Skin epidermis (tissue), 12 donors: ENCODE measurements at regions not wholly inside any gene's neighbourhood (a gene's known extent, or its start where the extent isn't known, plus 50 kb on each side); places are given as distances from the start of the nearest gene placed in this dataset.

ENCODE experiments used
- H3K27ac ChIP-seq, 21 experiments: fragments of 200-600 bp; sonication (generic) in 11 of 21; one replicate each; pipeline ENCODE4 v1.5.0; 2020; ENCODE audit warnings: mild to moderate bottlenecking in 3 of 21, inconsistent platforms in 2 of 21, moderate library complexity in 2 of 21
- H3K4me3 ChIP-seq, 7 experiments: fragments of 200-600 bp; sonication (generic) in 2 of 7; one replicate each; pipeline ENCODE4 v1.5.0; 2020; ENCODE audit warnings: inconsistent platforms in 2 of 7, mild to moderate bottlenecking in 2 of 7, moderate library complexity in 1 of 7

- Histone ChIP-seq H3K4me3 (no peak overlapping the region), H3K27ac (no peak overlapping the region)
Observed at GRCh38 chr1:232489256-232489655, 140.7 kb downstream of the SIPA1L2 start.

GRCh38 chr1:232487236-232487635 is 142.7 kb downstream of the SIPA1L2 start:
- H3K27ac ChIP-seq = peak overlapping the region in 3 of 21 experiments; percentile 16 to 48 (median 17)
- H3K4me3 ChIP-seq = no peak overlapping the region

GRCh38 chr1:232486454-232487207 is 143.3 kb downstream of the SIPA1L2 start:
- peak overlapping the region in 3 of 21 experiments; percentile 16 to 48 (median 17) for H3K27ac ChIP-seq
- no peak overlapping the region for H3K4me3 ChIP-seq

- H3K4me3 ChIP-seq = no peak overlapping the region
- peak overlapping the region in 1 of 21 experiments; percentile 28 for H3K27ac ChIP-seq
Observed at GRCh38 chr1:232486006-232486405, 143.9 kb downstream of the SIPA1L2 start.

GRCh38 chr1:232484856-232485255 is 145.1 kb downstream of the SIPA1L2 start:
- H3K4me3 ChIP-seq = no peak overlapping the region
- H3K27ac ChIP-seq = no peak overlapping the region

- H3K27ac ChIP-seq = no peak overlapping the region
- H3K4me3 ChIP-seq = no peak overlapping the region
Observed at GRCh38 chr1:232483826-232484225, 146.1 kb downstream of the SIPA1L2 start.

- no peak overlapping the region for H3K27ac ChIP-seq
- no peak overlapping the region for H3K4me3 ChIP-seq
Observed at GRCh38 chr1:232481091-232481490, 148.8 kb downstream of the SIPA1L2 start.

GRCh38 chr1:232477728-232478127 is 152.2 kb downstream of the SIPA1L2 start:
- Histone ChIP-seq H3K27ac (peak overlapping the region in 1 of 21 experiments; percentile 15), H3K4me3 (no peak overlapping the region)

GRCh38 chr1:232476538-232476950 is 153.4 kb downstream of the SIPA1L2 start:
- H3K4me3 ChIP-seq = no peak overlapping the region
- no peak overlapping the region for H3K27ac ChIP-seq

- no peak overlapping the region for H3K27ac ChIP-seq
- H3K4me3 ChIP-seq = no peak overlapping the region
Observed at GRCh38 chr1:232474826-232475225, 155.1 kb downstream of the SIPA1L2 start.

GRCh38 chr1:232473900-232474299 is 156.0 kb downstream of the SIPA1L2 start:
- peak overlapping the region in 1 of 21 experiments; percentile 40 for H3K27ac ChIP-seq
- H3K4me3 ChIP-seq = no peak overlapping the region

GRCh38 chr1:232473324-232473723 is 156.6 kb downstream of the SIPA1L2 start:
- no peak overlapping the region for H3K4me3 ChIP-seq
- H3K27ac ChIP-seq = peak overlapping the region in 4 of 21 experiments; percentile 3 to 40 (median 21)

GRCh38 chr1:232472485-232473041 is 157.4 kb downstream of the SIPA1L2 start:
- H3K27ac ChIP-seq = peak overlapping the region in 3 of 21 experiments; percentile 20 to 40 (median 38)
- no peak overlapping the region for H3K4me3 ChIP-seq

- Histone ChIP-seq H3K4me3 (no peak overlapping the region), H3K27ac (peak overlapping the region in 1 of 21 experiments; percentile 5)
Observed at GRCh38 chr1:232471250-232471649, 158.7 kb downstream of the SIPA1L2 start.

GRCh38 chr1:232470711-232471110 is 159.2 kb downstream of the SIPA1L2 start:
- no peak overlapping the region for H3K27ac ChIP-seq
- H3K4me3 ChIP-seq = no peak overlapping the region

GRCh38 chr1:232468249-232468648 is 161.7 kb downstream of the SIPA1L2 start:
- Histone ChIP-seq H3K27ac (no peak overlapping the region), H3K4me3 (no peak overlapping the region)

- no peak overlapping the region for H3K27ac ChIP-seq
Observed at GRCh38 chr1:232467073-232467760, 162.7 kb downstream of the SIPA1L2 start.

GRCh38 chr1:232464325-232464724 is 165.6 kb downstream of the SIPA1L2 start:
- Histone ChIP-seq H3K27ac (no peak overlapping the region), H3K4me3 (no peak overlapping the region)

More at GRCh38 chr1:232467073-232467760, 162.7 kb downstream of the SIPA1L2 start:
- H3K4me3 ChIP-seq = no peak overlapping the region

GRCh38 chr1:232463225-232463624 is 166.7 kb downstream of the SIPA1L2 start:
- Histone ChIP-seq H3K27ac (no peak overlapping the region), H3K4me3 (no peak overlapping the region)

GRCh38 chr1:232462213-232462612 is 167.7 kb downstream of the SIPA1L2 start:
- Histone ChIP-seq H3K27ac (no peak overlapping the region), H3K4me3 (no peak overlapping the region)

GRCh38 chr1:232459826-232460225 is 170.1 kb downstream of the SIPA1L2 start:
- Histone ChIP-seq H3K4me3 (no peak overlapping the region), H3K27ac (no peak overlapping the region)
